GM12865 (cell line): ENCODE measurements at regions not wholly inside any gene's neighbourhood (a gene's known extent, or its start where the extent isn't known, plus 50 kb on each side); places are given as distances from the start of the nearest gene placed in this dataset.

Source experiments
- DNase-seq: peaks from one replicate; pipeline ENCODE4 v3.0.0; 2010; ENCODE audit warnings: low read depth
- H3K4me3 ChIP-seq: 2 replicates; pipeline ENCODE4 v1.5.1; 2011; ENCODE audit warnings: mild to moderate bottlenecking, low read depth, low read length, control low read depth
- TF ChIP-seq, protein P1 (sequence below): IDR thresholded peaks from 2 replicates; pipeline ENCODE4 v1.5.1; 2011; ENCODE audit warnings: low read length, control low read depth, low read depth, inconsistent platforms; ENCODE audit not compliant: insufficient read depth; ENCODE audit errors: missing control alignments

DNA sequence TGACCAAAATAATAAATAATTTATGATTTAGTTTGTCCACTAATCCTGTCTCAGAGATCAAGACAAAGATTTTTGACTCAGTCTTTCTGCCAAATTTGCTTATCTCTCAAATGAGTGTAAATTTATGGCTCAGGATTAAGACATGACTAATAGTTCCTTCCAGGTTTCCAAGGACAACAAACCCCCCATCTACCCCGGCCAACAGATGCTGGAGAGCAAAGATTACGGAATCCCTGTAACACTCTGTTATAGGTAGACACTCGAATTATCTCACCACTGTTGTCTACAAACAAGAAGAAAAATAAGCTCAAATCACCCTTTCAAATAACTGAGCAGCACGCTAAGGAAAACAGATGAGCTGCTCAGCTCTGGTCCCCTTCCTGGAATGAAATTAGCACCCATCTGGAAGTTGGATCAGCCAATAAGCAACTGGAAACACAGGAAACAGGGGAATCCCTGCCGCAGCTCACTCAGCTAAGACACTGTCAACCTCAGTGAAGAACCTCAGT is 56.8 kb upstream of the SVIL start:
- DNase-seq, result no peak
- TF ChIP-seq, protein P1, sequence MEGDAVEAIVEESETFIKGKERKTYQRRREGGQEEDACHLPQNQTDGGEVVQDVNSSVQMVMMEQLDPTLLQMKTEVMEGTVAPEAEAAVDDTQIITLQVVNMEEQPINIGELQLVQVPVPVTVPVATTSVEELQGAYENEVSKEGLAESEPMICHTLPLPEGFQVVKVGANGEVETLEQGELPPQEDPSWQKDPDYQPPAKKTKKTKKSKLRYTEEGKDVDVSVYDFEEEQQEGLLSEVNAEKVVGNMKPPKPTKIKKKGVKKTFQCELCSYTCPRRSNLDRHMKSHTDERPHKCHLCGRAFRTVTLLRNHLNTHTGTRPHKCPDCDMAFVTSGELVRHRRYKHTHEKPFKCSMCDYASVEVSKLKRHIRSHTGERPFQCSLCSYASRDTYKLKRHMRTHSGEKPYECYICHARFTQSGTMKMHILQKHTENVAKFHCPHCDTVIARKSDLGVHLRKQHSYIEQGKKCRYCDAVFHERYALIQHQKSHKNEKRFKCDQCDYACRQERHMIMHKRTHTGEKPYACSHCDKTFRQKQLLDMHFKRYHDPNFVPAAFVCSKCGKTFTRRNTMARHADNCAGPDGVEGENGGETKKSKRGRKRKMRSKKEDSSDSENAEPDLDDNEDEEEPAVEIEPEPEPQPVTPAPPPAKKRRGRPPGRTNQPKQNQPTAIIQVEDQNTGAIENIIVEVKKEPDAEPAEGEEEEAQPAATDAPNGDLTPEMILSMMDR, result no peak
- H3K4me3 ChIP-seq, result no peak overlapping the region

DNA sequence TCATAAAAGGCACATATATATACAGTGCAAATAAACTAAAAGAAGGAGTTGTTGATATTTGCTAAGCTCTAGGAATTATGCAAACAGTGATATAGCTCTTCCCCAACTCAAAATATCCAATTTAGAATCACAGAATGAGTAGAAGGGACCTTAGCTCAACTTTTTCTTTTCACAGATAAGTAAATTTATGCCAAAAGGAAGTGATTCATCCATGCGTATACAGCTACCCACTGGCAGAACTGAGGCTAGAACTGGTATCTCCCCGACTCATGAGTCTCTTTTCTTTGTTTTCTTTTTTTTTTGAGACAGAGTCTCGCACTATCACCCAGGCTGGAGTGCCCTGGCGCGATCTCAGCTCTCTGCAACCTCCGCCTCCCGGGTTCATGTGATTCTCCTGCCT is 54.2 kb upstream of the SVIL start:
- no peak for DNase-seq
- TF ChIP-seq, protein P1, result no peak
- no peak overlapping the region for H3K4me3 ChIP-seq

DNA sequence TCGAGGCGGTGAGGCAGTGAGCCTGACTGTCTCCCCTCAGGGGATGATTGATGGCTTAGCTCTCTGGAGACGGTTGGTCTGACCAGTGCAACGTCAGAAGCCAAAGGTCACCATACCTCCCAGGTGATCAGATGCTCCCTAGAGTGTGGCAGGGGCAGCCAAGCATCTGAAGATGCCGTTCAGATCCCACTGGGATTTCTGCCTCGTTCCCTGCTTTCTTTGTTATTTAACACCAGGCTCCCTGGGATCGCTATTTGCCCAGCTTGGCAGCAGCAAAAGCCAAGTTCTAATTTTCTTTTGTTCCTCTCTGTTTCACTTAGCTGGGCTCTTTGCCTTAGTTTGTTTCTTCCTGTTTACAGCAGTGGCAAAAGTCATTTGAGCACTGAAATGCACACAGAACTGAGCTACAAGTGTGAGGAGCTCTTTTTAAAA is 53.5 kb upstream of the SVIL start:
- H3K4me3 ChIP-seq, result no peak overlapping the region
- DNase-seq, result no peak
- TF ChIP-seq, protein P1, result no peak

DNA sequence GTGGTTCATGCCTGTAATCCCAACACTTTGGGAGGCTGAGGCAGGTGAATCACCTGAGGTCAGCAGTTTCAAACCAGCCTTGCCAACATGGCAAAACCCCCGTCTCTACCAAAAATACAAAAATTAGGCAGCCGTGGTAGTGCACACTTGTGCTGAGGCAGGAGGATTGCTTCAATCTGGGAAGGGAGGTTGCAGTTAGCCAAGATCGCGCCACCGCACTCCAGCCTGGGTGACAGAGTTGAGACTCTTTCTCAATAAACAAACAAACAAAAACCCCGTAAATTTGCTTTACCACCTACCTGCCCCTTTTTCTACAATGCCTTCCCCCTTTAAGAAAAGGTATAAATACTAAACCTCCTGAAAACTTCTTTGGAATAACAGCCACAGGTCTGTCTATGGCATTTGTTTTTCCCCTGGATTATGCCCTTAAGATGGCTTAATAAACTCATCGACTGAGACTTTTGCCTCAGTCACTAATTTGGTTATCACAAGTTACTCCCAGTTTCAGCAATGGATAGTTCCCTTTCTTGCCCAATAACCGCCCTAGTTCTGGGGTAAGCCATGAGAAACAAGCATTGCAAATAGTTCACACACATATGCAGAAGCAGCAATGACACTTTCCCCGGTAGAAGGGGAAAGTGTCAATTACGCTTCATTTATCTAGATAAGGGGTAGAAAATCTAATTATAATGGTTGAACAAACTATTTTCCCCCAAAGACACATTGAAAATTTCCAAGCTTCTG is 52.8 kb upstream of the SVIL start:
- TF ChIP-seq, protein P1, result no peak
- no peak overlapping the region for H3K4me3 ChIP-seq
- no peak for DNase-seq

DNA sequence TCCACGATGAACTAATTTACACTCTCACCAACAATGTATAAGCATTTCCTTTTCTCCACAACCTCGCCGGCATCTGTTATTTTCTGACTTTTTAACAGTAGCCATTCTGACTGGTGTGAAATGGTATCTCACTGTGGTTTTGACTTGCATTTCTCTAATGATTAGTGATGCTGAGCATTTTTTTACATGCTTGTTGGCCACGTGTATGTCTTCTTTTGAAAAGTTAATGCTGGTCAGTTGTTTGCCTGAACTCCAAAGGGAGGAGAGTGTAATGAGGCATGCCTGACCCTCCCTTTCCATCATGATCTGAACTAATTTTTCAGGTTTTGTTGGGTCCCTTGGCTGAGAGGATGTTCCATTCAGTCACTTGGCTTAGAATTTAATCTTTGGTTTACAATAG is 50.7 kb upstream of the SVIL start:
- no peak for DNase-seq
- H3K4me3 ChIP-seq, result no peak overlapping the region
- TF ChIP-seq, protein P1, result no peak
